Islet of Langerhans (tissue), 1 donor: ENCODE measurements at regions not wholly inside any gene's neighbourhood (a gene's known extent, or its start where the extent isn't known, plus 50 kb on each side); places are given as distances from the start of the nearest gene placed in this dataset.
"Not testable (repeated sequence)": the region's sequence is repeated elsewhere in the genome, so short reads cannot be mapped to it uniquely, and the experiment has no call there.

Source experiments
- FAIRE-seq: peaks from one replicate; lab custom pipeline; 2011; peaks lifted over from hg19 to GRCh38; lab: Jason Lieb, UNC

- FAIRE-seq = not testable (repeated sequence)
Observed at GRCh38 chr2:87075054-87075790, 53.6 kb upstream of the PLGLB1 start.

GRCh38 chr2:87075791-87076252, 54.2 kb upstream of the PLGLB1 start:
- FAIRE-seq = not testable (repeated sequence)

GRCh38 chr2:87076253-87077123, 54.8 kb upstream of the PLGLB1 start:
- peak; percentile 92 for FAIRE-seq

- FAIRE-seq = not testable (repeated sequence)
Observed at GRCh38 chr2:87077124-87077446, 55.4 kb upstream of the PLGLB1 start.

- FAIRE-seq = not testable (repeated sequence)
Observed at GRCh38 chr2:87081727-87082126, 60.1 kb upstream of the PLGLB1 start.

GRCh38 chr2:87088079-87088478, 66.4 kb upstream of the PLGLB1 start:
- not testable (repeated sequence) for FAIRE-seq

- not testable (repeated sequence) for FAIRE-seq
Observed at GRCh38 chr2:87089401-87089800, 67.8 kb upstream of the PLGLB1 start.

GRCh38 chr2:87093252-87093651, 71.6 kb upstream of the PLGLB1 start:
- FAIRE-seq = not testable (repeated sequence)

- FAIRE-seq = not testable (repeated sequence)
Observed at GRCh38 chr2:87093937-87094529, 72.4 kb upstream of the PLGLB1 start.

GRCh38 chr2:87095804-87096203, 74.2 kb upstream of the PLGLB1 start:
- not testable (repeated sequence) for FAIRE-seq

- not testable (repeated sequence) for FAIRE-seq
Observed at GRCh38 chr2:87128761-87129553, 107.3 kb upstream of the PLGLB1 start.

GRCh38 chr2:87132577-87132976, 110.9 kb upstream of the PLGLB1 start:
- FAIRE-seq = not testable (repeated sequence)

- not testable (repeated sequence) for FAIRE-seq
Observed at GRCh38 chr2:87151835-87152493, 130.3 kb upstream of the PLGLB1 start.

GRCh38 chr2:87174454-87174853, 152.8 kb upstream of the PLGLB1 start:
- FAIRE-seq = not testable (repeated sequence)

GRCh38 chr2:87183373-87183772, 161.7 kb upstream of the PLGLB1 start:
- FAIRE-seq = not testable (repeated sequence)

- not testable (repeated sequence) for FAIRE-seq
Observed at GRCh38 chr2:87184260-87184659, 162.6 kb upstream of the PLGLB1 start.

GRCh38 chr2:87189214-87189613, 167.6 kb upstream of the PLGLB1 start:
- not testable (repeated sequence) for FAIRE-seq

GRCh38 chr2:87193336-87193735, 171.7 kb upstream of the PLGLB1 start:
- FAIRE-seq = not testable (repeated sequence)

GRCh38 chr2:87194254-87194999, 172.8 kb upstream of the PLGLB1 start:
- not testable (repeated sequence) for FAIRE-seq

- not testable (repeated sequence) for FAIRE-seq
Observed at GRCh38 chr2:87196720-87197388, 175.2 kb upstream of the PLGLB1 start.
